Ammon's horn (tissue), 1 donor: ENCODE measurements at regions not wholly inside any gene's neighbourhood (a gene's known extent, or its start where the extent isn't known, plus 50 kb on each side); places are given as distances from the start of the nearest gene placed in this dataset.

ENCODE experiments used
- DNase-seq: peaks from one replicate; pipeline ENCODE4 v3.0.0-alpha.2; 2016; ENCODE audit warnings: low spot score

DNA sequence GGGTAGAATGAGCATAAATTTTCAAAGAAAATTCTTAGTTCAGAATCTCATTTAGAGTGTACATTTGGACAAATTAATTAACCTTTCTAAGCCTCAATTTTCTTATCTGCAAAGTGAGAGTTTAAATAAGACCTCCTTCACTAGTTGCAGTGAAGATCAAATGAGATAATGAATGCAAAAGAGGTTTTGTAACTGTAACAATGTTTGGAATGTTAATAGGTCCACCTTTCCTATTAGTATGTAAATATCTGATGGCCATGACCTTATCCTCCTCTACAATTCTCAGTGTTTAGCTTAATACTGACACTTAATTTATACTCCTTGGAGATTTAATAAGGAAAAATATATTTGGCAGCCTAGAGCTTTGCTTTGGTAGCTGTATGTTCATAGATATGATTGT lies 138.8 kb downstream of the GABRG1 start:
- DNase-seq: no peak

GRCh38 chr4:45971108-45971507 lies 152.7 kb downstream of the GABRG1 start:
- no peak for DNase-seq

DNA sequence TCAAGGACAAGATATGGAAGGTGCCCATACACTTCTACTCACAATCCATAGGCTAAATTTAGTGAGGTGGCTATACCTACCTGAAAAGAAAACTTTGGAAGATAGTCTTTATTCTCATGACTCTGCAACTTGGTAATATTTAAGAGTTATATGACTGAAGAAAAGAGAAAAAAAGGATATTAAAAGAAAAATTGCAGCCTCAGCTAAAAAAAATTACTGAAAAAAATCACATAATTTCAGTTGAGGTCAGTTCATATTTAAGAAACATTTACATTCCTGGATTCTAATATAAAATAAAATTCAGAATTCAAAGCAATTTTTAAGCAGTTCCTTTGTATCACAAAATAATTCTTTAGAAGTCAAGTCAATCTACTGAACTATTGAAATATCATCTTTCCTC lies 166.5 kb downstream of the GABRG1 start:
- DNase-seq: no peak

- no peak for DNase-seq
Measured at GRCh38 chr4:45954276-45954675, 169.6 kb downstream of the GABRG1 start.

DNA sequence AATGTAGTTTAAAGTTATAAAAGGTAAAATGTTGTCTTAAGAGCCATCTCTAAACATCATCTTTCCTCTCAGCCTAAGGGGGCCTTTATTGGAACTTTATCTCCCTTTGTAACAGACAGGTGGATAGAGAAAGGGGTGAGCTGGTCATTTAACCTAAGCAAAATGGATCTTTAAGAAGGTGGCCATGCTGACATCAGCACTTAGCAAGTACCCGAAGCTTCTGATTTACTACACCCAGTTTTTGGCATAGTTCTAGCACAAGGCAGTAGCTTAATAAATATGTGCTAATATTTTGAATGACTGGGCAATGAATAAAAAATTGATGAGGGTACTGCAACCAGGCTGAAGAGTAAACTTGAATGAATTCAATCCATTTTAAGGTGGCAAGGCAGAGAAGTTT lies 172.7 kb downstream of the GABRG1 start:
- DNase-seq: no peak

GRCh38 chr4:45946699-45947098 lies 177.2 kb downstream of the GABRG1 start:
- no peak for DNase-seq

DNA sequence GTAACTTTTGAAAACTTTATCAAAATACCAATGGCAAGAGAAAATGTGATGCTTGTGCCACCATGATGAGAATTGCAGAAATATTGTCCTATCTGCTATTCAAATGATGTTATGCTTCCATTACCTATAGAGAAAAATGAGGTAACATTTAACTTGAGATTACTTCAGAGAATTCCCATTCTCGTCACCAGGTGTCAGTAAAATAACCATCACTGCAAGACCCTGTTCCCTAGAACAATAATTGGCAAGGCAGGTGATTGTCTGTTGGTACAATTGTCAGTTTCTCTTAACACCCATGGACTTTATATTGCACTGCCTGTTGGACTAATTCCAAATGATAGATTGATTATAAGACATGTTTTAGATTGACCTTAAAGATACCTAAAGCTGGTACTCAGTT lies 179.9 kb downstream of the GABRG1 start:
- no peak for DNase-seq

DNA sequence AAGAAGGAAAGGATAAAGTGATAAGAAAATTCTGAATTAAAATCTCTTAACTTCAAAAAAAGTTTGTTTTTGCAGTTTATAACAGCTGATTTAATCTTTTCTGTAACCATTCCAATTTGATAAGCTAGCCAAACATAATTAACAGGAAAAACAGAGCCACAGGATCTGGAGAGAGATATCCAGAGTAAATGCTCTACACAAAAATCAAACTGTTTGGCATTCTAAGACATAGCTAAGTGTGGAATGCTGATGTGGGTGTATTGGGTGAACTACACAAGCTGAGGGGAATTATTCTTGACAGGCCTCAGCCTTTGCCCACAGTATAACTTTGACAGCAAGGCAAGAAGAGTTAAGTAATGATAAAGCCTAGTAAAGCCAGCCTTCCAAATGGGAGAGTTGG lies 184.8 kb downstream of the GABRG1 start:
- no peak for DNase-seq

DNA sequence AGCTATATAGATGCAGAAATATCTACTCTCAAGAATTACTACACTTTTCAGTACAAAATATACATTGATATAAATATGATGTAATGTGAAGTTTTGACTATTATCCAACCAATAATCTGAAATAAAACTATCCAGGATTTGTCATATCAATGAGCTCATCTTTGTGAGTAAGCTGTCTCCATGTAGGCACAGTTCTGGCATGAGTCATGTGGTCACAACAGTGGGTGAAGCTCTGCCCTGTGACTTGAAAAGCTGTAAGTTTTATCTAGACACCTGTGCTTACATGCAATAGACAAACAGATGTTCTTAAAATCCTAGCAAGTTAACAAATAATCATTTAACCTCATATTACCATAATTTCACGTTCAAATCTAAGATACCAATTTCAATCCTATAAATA lies 192.7 kb downstream of the GABRG1 start:
- no peak for DNase-seq

- no peak for DNase-seq
Measured at GRCh38 chr4:45927641-45928040, 196.2 kb downstream of the GABRG1 start.

DNA sequence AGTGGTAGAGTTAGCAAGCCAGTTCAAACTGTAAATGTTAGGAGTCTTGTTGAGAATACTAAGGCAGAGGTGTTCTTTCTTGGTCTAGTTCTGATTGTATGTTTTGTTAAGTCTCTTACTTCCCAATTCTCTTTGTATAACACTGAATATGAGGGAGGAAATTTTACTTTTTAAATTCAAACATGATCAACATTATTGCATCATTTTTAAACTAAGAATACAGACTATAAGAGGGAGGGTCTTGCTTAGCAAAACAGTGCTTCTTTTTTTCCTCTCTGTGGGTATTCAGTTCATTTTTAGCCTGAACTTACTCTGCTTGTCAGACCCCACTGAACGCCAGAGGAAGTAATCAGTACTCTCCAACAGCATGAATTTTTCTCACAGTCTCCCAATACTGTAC lies 198.0 kb downstream of the GABRG1 start:
- no peak for DNase-seq

DNA sequence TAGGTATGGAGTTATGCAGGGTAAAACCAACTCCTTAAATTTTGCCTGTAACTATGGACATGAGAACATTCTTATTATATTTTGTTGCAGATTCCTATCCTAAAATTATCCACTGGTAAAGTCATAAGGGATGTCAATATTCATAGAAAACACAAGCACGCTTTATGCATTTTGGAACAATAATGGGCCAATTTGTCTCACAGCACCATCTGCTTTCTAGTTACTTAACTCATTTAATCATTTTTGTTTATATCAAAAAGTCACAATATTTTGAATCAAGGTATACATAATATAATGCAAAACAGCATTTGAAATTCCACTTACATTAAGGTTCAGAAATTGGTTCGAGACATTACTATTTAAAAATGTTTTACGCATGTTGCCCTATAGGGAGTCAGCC lies 203.0 kb downstream of the GABRG1 start:
- DNase-seq: no peak

GRCh38 chr4:45910511-45910910 lies 213.3 kb downstream of the GABRG1 start:
- DNase-seq: no peak

- no peak for DNase-seq
Measured at GRCh38 chr4:45897946-45898585, 225.8 kb downstream of the GABRG1 start.

GRCh38 chr4:45883421-45883820 lies 240.4 kb downstream of the GABRG1 start:
- no peak for DNase-seq

DNA sequence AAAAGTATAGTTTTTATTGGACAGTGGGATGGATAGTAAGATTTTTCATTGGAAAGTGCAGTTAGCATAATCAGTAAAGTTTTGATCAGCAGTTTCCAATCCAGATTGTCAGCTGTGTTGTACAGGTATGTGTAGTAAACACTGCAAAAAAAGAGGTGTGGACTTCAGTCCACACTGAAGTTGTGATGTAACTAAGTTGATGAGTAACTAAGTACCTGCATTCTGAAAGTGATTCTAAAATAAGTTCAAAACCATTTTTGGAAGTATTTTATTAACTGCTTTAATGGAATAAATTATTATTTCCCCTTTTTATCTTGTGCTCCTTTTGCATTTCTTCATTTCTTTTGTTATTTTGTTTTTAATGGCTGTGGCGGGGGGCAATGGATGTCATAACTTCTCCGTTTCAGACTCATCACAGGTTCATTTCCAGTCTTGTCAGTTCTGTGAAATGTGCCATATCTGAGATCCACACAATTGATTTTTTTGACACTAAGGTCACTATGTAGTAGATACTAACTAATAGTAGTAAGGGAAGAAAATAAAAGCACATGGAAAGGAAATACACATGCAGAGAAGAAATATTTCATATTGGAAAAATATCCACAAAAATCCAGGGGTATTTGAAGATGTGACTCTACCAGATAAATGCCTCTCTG lies 247.5 kb downstream of the GABRG1 start:
- DNase-seq: no peak

DNA sequence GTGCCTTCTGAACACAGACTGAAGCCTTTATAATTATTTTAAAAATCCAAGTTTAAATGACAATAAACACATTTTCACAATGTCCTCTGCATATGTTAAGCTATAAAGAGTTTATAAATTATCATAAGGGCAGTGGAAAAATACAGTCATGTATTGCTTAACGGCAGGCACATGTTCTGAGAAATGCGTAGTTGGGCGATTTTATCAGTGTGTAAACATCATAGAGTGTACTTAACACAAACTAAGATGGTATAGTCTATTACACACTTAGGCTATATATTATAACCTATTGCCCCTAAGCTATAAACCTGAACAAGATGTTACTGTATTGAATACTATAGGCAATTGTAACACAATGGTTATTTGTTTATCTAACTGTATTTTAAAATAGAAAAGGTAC lies 254.7 kb downstream of the GABRG1 start:
- no peak for DNase-seq

- no peak for DNase-seq
Measured at GRCh38 chr4:45865781-45866180, 258.1 kb downstream of the GABRG1 start.

DNA sequence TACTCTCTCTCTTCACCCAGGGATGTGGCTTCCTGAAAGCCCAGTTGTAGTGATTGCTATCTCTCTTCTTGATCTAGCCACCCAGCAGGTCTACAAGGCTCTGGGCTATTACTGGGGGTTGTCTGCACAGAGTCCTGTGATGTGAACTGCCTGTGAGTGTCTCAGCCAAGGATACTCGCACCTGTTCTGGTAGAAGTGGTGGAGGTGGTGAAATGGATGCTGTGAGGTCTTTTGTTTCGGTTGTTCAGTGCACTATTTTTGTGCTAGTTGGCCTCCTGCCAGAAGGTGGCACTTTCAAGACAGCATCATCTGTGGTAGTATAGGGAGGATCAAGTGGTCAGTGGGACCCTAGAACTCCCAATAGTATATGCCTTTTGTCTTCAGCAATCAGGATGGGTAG lies 268.0 kb downstream of the GABRG1 start:
- no peak for DNase-seq

DNA sequence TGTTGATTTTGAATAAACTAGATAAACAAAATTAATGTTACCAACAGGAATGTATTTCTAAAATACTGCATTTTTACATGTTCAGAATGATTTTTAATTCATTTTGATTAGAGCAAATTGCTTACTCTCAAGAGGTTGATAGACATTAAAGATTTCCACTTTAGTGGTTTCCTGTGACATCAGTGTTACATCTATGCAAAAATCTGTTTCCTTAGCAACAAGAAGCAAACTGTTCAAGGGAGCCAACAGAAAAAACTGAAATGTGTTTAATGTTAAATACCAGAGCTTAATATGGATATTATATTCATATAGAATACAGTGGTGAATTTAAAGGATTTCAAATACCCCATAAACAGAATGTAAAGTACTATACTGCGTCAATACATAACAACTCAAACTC lies 277.8 kb downstream of the GABRG1 start:
- no peak for DNase-seq

DNA sequence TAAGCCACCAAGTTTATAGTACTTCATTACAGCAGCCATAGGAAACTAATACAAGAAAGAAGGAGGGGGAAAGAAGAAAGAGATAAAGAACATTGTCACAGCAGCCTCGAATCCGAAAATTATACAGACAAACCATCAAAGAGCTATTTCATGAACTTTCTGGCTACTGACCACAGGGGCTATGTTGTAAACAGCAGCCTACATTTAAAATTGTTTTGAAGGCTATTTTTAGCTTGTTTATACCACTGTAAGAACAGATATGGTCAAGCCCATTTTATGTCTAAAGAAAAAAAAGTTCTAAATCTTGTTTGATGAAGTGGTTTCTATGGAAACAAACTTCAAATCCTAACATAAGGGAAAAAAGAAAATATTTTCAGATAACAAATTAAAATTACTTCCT lies 282.1 kb downstream of the GABRG1 start:
- DNase-seq: no peak

- DNase-seq: no peak
Measured at GRCh38 chr4:45831692-45832091, 292.2 kb downstream of the GABRG1 start.

DNA sequence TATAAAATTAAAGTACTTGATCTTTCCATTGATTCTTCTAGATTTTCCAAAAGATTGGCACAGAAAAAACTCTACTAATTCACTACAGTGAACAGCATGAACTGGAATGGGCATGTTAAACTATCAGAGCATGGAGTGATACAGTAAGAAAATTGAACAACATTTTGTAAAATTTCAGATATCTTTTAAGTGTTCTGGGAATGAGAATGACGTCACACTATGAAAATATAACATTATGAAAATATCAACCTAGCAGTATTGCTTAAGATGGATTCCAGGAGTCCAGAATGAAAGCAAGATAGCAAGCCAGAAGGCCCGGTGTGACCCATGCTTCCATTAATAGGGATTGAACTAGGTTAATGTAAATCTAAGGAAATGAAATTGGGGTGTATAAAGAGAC lies 319.9 kb downstream of the GABRG1 start:
- DNase-seq: no peak

DNA sequence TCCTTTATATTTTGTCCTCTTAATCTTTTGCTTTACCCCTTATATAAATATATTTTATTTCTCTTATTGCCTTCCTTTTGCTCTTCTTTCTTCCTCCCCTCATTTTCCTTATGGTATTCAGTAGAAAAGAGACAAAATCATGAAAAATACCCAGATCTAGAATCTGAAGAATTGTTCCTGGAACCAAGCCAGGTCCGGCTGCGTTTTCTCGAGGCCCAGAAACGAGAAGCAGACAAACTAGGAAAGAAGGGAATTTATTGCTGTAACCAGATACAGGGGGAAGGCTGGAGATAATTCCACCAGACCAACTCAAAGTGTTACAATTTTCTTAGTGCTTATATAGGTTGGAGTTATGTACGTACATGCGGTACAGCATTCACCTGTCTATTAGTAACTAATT lies 328.7 kb downstream of the GABRG1 start:
- no peak for DNase-seq
